HuH-7.5 (cell line): ENCODE measurements at regions not wholly inside any gene's neighbourhood (a gene's known extent, or its start where the extent isn't known, plus 50 kb on each side); places are given as distances from the start of the nearest gene placed in this dataset.

ENCODE experiments used
- DNase-seq: peaks from one replicate; pipeline ENCODE4 v3.0.0; 2011; ENCODE audit warnings: low spot score

GRCh38 chr6:138550346-138550767 lies 51.1 kb upstream of the NHSL1 start:
- DNase-seq, result no peak

- no peak for DNase-seq
These were observed 54.9 kb upstream of the NHSL1 start for GRCh38 chr6:138554146-138554545.

DNA sequence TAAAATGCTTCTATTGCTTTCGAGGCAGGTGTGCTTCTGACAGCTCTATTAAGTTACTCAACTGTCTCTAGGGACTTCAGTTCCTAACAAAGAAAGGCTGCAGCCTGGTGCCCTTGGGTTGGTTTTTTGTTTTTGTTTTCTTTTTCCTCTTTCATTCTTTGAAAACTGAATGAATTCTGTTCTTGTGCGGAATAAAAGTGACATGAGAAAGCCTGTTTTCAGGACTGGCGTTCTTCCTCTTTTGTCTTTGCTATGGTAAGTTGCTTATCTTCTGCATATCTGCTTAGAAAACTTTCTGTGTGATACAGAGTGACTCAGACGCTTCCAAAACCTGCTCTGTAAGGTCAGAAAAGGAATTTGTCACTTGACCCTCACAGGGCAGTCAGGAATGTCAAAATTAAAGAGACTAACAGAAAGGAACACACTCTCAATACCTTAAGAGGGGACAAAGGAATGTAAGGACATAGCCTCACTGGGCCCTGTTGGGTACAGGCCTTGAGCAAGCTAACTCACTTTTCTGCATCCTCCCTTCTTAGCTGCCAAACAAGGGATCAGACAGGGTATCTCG lies 56.2 kb upstream of the NHSL1 start:
- DNase-seq, result no peak

- no peak for DNase-seq
These were observed 57.9 kb upstream of the NHSL1 start for GRCh38 chr6:138557147-138557546.

DNA sequence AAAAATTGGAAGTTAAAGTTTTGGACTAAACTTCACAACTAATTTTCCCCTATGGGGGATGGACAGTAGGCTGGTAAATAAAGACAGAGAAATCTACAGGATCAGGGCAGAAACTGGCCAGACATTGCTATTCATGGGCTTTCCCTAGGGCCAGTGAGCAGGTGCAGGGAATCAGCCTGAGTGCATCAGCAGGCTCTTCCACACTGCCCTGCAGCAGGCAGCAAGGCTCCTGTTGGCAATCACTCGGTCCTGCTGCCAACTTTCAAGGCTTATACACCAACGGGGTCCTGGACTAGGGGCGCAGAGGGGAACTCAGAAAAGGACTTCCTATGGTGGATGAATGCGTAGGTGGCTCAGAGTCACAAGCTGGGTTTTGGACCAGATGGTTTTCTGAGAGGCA lies 59.8 kb upstream of the NHSL1 start:
- no peak for DNase-seq

DNA sequence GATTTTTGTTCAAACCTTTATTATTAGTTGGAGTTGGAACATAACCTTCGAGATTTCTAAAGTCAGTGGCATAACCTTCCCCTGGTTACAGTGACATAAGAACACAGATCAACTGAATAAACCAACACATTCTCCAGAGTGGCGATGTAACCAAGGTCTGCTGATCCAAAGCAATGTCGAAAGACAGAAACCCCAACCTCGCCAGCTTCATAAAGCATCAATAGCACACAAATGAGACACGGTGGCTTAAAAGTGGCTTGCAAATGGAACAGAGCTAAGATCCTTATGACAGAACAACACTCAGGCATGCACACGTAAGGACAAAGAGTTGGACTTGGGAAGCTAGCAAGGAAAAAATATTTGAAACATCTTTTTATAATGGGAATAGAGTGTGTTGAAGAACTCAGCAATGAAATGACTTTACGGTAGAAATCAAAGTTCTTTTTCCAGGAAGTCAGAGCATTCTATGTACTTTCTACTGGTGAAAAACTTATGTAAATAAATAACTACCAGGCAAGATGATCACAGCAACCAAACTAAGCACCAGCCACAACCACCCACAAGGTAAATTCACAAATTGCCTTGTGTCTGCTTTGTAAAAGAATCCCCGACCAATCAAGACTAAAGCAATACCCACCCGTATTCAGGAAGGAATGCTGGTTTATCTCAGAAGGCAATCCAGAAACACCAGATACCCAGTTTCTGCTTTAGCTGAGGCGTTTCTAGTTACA lies 61.0 kb upstream of the NHSL1 start:
- DNase-seq, result no peak

DNA sequence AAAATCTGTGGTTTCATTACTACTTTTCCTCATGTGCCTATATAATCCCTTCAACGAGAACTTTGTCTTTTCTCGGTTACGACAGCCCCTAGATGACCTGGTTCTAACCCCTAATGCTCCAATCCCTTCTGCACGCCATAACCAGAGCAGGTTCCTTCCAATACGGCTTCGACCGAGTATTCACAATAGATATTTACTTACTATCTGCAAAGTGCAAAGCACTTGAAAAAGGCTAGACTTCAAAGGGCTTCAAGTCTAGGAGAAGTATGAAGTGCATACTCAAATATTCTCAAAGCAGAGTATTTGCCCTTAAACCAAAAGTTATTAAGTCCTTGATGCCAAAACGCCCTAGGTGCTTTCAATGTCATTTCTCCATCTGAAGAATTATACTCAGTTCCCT lies 63.4 kb upstream of the NHSL1 start:
- no peak for DNase-seq

GRCh38 chr6:138563231-138563630 lies 63.9 kb upstream of the NHSL1 start:
- no peak for DNase-seq

GRCh38 chr6:138563650-138564049 lies 64.4 kb upstream of the NHSL1 start:
- no peak for DNase-seq

GRCh38 chr6:138564170-138564721 lies 65.0 kb upstream of the NHSL1 start:
- DNase-seq, result no peak

- DNase-seq, result no peak
These were observed 67.8 kb upstream of the NHSL1 start for GRCh38 chr6:138567052-138567451.

DNA sequence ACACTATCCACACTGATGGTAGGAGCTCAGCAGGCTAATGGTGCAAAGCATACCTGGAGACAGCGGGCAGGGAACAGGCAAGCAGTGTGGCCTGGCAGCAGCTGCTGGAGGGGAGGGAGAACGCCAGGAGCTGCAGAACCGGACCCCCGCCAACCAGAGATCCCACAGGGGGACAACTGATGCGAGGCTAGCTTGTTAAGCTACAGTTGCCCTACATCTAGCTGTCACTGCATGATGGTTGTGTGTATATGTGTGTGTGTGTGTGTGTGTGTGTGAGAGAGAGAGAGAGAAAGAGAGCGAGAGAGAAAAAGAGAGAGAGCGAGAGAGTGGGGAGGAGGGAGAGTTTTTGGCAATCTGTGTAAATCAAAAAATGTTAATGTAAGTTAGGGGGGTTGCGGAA lies 69.7 kb upstream of the NHSL1 start:
- DNase-seq, result no peak

DNA sequence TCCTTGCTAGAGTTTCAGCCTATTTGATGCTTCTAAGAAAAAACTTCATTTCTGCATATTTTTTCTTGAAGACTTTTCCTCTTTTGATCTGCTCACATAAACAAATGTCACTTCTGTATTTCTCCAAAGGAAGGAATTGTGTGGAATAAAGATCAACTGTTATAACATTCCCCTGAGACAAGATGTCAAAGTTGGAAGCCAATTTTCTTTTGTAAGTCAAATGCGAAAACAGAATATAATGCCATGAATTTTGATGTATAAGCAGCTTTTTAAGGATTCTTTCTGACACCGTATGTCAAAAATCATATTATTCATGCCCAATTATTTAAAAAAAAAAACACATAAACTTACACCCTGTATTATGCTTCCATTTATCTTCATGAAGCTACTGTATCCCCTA lies 70.3 kb upstream of the NHSL1 start:
- no peak for DNase-seq

DNA sequence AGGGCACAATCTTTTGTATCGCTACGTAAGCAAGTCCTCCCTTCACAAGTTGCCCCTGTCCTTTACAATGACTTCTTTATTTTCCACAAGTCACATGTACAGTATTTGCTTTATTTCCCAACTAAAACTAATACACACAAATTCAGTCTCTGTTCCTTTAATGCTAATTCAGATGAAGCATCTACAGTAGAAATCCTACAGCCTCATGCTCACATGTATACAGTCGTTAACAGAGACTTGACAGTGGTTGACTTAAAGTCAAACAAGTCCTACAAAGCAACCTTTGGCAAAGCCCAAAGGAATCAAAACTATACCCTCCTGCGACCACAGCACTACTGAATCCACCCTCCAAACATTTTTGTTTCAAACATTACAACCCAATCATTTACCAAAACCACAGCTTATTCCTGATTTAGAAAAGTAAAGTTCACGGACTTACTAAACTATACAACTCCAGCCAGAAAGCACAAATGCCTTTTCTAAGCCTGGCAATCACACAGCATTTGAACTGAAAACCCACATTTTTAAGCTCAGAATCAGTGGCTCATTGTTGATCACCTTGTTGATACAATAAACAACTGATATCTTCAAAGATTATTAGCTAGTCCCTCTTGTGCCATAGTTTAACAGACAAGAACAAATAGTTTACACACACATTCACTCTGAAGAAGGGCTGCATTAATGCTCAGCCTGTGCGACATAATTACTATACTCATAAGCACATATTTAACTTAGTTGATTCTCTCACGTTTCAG lies 70.9 kb upstream of the NHSL1 start:
- no peak for DNase-seq

DNA sequence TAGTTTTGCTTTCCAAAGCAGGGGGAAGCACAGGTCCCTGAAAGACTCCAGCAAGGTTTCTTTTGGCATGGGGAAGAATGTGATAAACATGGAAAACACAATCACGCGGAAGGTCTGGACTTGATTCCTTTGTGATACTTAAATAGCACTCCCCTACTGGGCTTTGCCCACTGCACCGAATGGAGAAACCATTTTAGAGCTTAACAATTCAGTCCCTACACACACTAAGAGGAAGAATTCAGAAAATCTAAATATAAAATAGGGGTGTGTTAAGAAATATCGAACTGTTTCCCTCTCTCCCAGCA lies 71.4 kb upstream of the NHSL1 start:
- DNase-seq, result no peak

DNA sequence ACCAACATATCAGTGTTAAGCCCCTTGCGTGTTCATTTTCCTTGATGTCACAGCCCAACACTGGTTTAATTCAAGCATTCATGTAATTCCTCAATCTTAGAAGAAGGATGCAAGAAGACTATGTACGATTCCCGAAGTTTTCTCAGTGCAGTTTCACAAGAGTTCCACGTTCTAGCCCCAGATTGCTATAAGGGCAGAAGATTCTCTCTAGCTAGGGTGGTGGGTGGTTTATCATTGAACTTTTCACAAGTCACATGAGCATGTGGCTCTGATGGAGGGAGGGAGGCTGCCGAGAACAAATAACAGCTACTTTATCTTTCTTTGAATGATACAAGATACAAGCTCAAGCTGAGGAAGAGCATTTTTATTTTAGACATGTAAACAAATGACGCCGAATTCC lies 71.9 kb upstream of the NHSL1 start:
- no peak for DNase-seq

DNA sequence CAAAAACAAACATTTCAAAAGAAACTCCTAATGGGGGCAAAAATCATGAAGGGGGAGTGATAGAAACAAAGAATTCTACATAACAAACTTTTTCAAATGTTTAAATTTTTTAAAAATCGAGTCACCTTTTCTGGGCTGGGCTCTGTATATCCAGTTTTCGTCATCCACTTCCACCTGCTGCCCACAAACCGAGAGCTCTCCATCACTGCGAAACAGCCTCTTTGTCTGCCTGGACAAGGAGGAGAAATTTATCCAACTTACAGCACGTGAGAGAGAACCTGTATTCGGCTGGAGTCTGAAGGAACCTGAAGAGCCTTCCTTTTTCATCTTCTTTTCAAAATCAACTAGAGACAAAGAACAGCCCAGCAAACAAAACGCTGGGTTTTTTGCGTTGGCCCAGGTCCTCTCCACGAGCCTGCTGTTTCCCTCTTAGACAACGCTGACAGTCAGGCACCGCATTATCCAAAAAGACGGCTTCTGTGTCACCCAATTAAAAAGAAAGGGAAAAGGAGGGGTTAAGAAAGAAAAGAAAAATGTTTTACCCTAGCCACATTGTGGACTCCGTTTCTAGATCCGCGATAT lies 72.4 kb upstream of the NHSL1 start:
- DNase-seq, result no peak

DNA sequence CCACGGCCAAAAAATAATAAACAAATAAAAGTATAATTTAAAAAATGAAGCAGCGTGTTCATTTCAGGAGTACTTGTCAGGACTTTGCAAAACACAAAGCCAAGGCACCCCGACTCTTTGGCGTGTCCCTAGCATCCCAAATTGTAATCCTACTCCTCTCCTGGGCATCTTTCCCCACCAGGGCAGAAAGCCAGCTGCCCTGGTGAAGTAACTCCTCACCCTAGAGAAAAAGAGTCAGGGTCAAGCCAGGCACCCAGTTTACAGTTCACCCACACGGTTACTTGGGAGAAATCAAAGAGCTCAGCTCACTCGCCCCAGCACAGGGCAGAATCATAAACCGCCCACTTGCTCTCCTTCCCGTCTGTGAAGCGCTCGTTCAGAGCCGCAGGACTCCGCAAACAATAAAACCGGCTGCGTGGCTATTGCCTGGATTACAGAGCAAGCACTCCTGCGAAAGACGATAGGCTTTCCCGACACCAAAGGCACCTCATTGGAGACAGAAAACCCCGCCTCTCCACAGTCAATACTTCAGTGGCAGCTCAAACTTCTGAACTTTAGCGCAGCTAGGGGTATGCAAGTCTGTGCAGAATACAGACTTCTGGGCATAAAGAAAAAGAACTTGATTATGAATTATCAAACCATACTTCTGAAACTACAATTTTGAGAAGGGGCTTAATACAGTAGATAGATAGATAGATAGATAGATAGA lies 73.0 kb upstream of the NHSL1 start:
- DNase-seq, result peak; percentile 70

- no peak for DNase-seq
These were observed 73.6 kb upstream of the NHSL1 start for GRCh38 chr6:138572885-138573284.

- DNase-seq, result no peak
These were observed 76.0 kb upstream of the NHSL1 start for GRCh38 chr6:138575257-138575656.

- DNase-seq, result no peak
These were observed 77.0 kb upstream of the NHSL1 start for GRCh38 chr6:138576313-138576712.
